ENCODE measurements at regions not wholly inside any gene's neighbourhood (a gene's known extent, or its start where the extent isn't known, plus 50 kb on each side); places are given as distances from the start of the nearest gene placed in this dataset.

DNA sequence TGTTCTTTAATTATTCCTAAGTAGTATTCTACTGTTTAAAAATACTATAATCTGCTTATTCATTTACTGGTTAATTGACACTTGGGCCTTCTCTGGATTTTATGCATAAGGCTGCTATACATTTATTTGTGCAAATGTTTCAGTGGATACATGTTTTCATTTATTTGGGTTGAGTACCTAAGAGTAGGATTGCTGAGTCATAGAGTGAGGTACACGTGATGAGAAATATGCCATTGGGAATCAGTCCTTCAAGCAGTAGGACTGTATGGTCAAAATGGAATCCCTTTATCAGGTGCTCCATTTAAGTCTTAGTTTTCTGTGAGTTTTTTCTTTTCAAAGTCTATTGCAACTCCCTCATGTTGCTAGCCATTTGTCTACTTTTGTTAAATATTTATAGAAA lies 275.2 kb upstream of the SORL1-AS1 start:
- DNase-seq (ENCODE audit: low spot score in 2 of 2) = no peak
- Mint-ChIP-seq H3K9me3 (no peaks in the 10 kb centered on the region), H3K36me3 (no peaks in the 10 kb centered on the region), H3K27ac (no peak overlapping the region)
- no peak for ATAC-seq

DNA sequence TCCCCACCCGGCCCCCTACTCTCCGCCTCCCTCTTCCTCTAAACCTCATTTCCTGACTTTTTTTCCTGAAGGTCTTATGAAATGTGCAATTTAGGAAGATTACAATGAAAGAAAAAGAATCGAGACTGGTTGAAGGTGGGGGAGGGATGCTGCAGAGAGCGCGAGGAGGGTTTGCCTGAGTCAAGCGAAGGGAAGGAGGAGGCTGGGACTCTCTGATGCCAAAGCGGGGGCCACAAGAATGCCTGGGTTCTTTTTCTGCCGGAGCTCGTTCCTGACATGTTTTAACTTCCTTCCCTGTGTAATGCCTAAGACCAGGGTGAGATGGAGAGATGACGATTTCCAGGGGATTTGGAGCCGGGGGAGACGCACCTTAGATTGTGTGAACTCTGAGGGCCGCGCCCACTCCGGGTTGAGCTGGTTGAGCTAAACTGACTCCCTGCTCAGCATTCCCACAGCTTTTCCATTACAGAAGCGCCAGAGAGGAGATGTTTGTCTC lies 270.5 kb upstream of the SORL1-AS1 start:
- H3K9me3 Mint-ChIP-seq = peaks cover 4 to 9% of the 10 kb centered on the region in 2 donors
- ATAC-seq = no peak
- H3K36me3 Mint-ChIP-seq = peaks cover 0 to 9% of the 10 kb centered on the region in 2 donors
- H3K27ac Mint-ChIP-seq = no peak overlapping the region
- DNase-seq (ENCODE audit: low spot score in 2 of 2) = no peak

DNA sequence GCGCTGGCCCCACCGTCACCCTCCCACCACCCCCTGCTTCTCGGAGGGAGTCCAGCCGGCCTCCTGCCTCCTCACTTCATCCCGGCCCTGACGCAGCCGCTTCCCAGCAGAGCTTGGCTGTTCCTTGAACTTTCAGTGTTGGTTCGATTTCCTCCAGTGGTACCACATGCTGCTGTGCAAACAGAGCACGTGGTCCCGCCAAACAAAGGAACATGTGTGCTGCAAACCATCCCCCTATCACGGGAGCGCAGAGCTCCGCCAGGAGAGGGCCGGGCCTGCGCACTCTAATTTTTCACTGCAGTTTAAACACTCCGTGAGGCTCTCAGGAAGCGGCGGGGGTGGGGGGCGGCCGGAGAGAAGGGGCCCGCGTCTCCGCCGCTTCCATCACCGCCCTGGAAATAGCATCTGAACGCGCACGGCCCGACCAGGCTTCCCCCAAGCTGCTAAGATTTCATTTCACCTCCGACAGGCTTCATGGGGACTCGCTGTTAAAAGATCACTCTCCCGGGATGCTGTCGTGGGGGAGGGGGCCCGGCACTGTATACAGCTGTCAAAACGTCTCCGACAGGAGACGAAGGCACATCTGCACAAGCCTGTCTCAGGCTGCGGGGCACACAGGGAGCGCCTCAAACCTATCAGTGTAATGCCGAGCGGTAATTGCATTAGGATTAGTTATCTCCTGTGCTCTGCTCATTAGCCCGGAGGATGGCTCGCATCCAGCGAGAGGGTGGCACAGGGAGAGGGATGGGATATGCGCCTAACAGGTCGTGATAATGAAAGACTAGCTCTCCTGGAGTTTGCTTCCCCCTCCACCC lies 269.9 kb upstream of the SORL1-AS1 start:
- ATAC-seq = peak in 1 of 2 donors; percentile 32
- H3K36me3 Mint-ChIP-seq = peaks cover 0 to 9% of the 10 kb centered on the region in 2 donors
- H3K9me3 Mint-ChIP-seq = peaks cover 4 to 9% of the 10 kb centered on the region in 2 donors
- no peak for DNase-seq (ENCODE audit: low spot score in 2 of 2)
- no peak overlapping the region for H3K27ac Mint-ChIP-seq

DNA sequence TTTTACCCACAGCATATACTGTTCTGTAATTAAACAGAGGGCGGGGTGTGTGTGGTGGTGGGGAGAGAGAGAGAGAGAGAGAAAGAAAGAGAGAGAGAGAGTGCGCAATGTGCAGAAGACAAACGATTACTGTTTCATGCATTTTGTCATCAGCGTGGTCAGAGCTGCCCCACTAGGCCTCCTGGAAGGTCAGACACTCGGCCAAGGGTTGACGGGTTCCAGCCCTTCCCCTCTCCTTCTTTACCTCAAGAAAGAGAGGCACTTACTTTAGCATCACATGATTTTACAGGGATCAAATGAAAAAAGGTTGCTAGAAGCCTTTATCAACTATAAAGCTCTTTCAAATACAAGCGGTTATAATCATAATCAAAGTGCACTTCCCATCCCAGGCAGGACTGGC lies 269.2 kb upstream of the SORL1-AS1 start:
- Mint-ChIP-seq H3K9me3 (peaks cover 4 to 9% of the 10 kb centered on the region in 2 donors), H3K36me3 (peaks cover 0 to 9% of the 10 kb centered on the region in 2 donors), H3K27ac (no peak overlapping the region)
- no peak for ATAC-seq
- no peak for DNase-seq (ENCODE audit: low spot score in 2 of 2)

DNA sequence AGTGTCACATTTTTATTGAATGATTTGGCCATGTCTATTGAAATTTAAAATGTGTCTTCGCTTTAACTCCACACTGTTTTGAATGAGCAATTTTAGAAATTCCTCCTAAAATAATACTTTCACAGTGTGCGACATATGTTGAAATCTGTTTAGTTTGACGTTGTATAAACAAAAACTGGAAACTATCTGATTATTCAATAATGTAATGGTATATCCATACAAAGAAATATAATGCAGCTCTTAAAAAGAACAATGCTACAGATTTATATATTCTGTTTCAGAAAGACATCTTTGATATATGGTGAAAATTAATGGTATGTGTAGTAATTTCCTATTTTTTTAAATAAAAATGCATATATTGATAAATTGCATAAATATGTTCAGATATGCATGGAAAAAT lies 268.7 kb upstream of the SORL1-AS1 start:
- H3K9me3 Mint-ChIP-seq = peaks cover 4 to 9% of the 10 kb centered on the region in 2 donors
- DNase-seq (ENCODE audit: low spot score in 2 of 2) = no peak
- peaks cover 0 to 9% of the 10 kb centered on the region in 2 donors for H3K36me3 Mint-ChIP-seq
- no peak overlapping the region for H3K27ac Mint-ChIP-seq
- ATAC-seq = no peak

DNA sequence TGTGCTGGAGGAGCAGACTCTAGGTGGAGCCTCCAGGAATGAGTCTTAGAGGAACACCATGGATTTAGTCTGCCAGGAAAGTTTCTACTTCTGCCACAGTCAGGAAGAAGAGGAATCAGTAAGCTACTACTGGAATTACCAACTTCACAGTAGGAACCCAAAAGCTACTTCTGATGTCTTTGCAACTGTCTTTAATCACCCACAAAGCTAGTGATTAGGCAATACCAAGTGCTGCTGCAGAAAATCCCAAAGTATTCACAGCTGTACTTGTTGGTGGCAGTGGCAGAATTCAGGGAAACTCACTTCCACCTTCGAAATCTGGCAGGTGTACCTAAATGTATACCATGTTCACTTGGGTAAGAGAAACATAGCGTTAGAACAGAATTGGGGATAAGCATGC lies 264.5 kb upstream of the SORL1-AS1 start:
- peaks cover 0 to 9% of the 10 kb centered on the region in 2 donors for H3K36me3 Mint-ChIP-seq
- H3K9me3 Mint-ChIP-seq = peaks cover 4 to 9% of the 10 kb centered on the region in 2 donors
- DNase-seq (ENCODE audit: low spot score in 2 of 2) = no peak
- ATAC-seq = no peak
- H3K27ac Mint-ChIP-seq = no peak overlapping the region

DNA sequence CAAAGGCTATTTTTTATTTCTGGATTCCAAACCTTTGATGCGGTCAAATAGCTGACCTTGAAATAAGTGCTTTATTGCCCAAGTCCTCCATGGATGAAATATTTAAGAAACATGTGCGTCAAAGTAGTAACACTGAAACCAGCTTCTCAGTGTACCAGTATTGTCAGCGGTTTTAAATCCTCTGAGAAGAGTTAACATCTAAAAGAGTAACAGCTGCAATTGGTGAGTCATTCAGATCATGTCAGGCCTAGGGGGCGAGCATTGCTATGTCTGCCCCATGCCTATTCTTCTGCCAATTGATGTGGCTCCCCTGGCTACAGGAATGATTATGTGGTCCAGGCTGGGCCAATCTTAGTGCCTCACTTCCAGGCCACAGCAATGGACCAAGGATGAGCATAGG lies 263.3 kb upstream of the SORL1-AS1 start:
- no peak for ATAC-seq

DNA sequence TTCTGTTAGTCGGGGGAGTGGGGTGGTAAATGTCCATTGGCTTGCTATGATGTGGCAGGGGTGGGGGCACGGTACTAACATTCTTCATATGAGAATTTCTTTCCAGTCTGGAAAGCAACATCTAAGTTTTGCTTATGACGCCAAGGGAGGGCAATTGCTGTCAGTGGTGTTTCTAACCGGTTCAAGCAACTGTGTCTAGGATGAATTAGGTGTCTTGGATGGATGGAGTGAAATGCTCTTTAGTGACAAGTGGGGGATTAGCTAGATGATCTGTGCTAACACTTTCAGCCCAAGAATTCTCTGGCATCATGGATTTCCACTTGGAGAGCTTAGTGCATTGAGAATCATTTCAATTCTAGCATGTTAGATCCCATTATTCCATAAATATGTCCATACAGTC lies 262.6 kb upstream of the SORL1-AS1 start:
- no peak for DNase-seq (ENCODE audit: low spot score in 2 of 2)
- ATAC-seq = no peak
- no peak overlapping the region for H3K27ac Mint-ChIP-seq
- peaks cover 0 to 5% of the 10 kb centered on the region in 2 donors for H3K36me3 Mint-ChIP-seq
- H3K9me3 Mint-ChIP-seq = peaks cover under 1 to 5% of the 10 kb centered on the region in 2 donors

More for the DNA sequence above, 263.3 kb upstream of the SORL1-AS1 start:
- H3K36me3 Mint-ChIP-seq = peaks cover 0 to 9% of the 10 kb centered on the region in 2 donors
- H3K27ac Mint-ChIP-seq = no peak overlapping the region
- no peak for DNase-seq (ENCODE audit: low spot score in 2 of 2)
- peaks cover 4 to 9% of the 10 kb centered on the region in 2 donors for H3K9me3 Mint-ChIP-seq

DNA sequence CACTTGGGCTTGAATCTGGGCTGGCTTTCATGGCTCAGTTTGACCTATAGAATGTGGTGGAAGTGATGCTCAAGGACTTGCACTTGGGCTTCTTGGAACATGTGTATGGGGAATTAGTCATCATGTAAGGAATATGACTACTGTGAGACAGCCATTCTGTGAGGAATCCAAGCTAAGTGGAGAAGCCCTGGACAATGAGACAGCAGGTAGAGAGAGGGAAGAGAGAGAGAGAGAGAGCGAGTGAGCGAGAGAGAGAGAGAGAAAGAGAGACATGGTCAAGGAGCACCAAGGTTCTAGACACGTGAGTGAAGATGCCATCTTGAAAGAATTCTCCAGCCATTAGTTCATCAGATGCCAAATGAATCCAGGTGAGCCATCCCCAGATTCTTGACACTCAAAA lies 261.6 kb upstream of the SORL1-AS1 start:
- DNase-seq (ENCODE audit: low spot score in 2 of 2) (no peak), ATAC-seq (no peak)
- Mint-ChIP-seq H3K9me3 (no peaks in the 10 kb centered on the region), H3K36me3 (no peaks in the 10 kb centered on the region), H3K27ac (no peak overlapping the region)

DNA sequence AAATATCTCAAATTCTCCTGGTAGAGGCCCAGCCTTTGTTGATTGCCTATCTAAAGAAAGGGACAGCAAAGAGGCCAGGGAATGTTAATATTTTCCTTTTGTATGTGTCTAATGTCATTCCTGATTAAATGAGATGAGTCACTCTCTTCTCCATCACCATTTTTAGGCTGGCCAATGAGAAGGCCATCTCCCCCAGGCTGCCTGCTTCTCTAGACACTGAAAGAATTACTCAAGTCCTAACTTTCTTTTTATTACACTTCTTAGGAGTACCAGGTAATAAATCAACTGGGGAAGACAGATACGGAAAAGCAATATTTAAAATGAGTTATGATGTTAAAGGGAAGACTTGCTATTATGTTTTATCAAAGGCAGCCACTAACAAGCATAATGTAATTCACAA lies 259.2 kb upstream of the SORL1-AS1 start:
- H3K9me3 Mint-ChIP-seq = no peaks in the 10 kb centered on the region
- DNase-seq (ENCODE audit: low spot score in 2 of 2) = no peak
- H3K27ac Mint-ChIP-seq = no peak overlapping the region
- no peaks in the 10 kb centered on the region for H3K36me3 Mint-ChIP-seq
- ATAC-seq = no peak

DNA sequence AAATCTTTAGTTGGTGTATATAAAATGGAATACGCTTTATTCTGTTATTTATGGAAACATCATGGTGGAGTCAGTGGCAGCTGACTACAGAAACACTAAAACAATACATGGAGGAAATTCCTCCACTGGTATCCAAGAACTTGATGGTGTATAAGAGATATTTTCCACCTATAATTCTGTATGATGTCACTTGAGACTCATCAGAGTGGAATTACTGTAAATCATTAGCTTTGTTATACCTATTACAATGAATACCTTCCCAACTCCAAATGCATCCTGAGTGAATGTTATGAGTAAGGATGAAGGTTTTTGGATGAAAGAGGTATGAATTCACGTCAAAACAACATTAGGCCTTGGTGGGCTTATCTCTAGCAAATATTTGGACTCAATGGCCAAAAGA lies 258.5 kb upstream of the SORL1-AS1 start:
- DNase-seq (ENCODE audit: low spot score in 2 of 2) = no peak
- no peaks in the 10 kb centered on the region for H3K9me3 Mint-ChIP-seq
- no peaks in the 10 kb centered on the region for H3K36me3 Mint-ChIP-seq
- no peak for ATAC-seq
- H3K27ac Mint-ChIP-seq = no peak overlapping the region

DNA sequence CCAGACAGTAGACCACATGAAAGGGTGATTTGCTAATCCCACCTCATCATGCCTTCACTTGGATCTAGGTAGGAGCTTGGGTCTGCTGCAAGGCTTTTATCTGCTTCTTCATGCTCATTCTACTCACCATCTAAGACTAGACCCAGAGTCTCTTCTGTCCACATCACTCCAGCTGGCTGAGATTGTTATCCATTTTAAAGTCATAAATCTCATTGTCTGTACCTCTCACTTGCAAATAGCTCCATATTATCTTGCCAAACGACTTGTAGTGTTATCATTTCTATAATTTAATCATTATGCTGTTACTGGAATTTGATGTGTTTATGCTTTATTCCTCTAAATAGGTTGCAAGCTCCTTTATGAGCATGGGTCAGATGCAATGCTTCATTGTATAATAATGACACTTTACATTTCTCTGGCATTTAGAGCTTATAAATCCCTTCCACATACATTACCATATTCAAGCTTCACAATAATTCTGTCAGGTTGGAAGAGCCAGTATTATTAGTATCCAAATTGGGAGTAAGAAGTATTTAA lies 254.2 kb upstream of the SORL1-AS1 start:
- no peak overlapping the region for H3K27ac Mint-ChIP-seq
- no peaks in the 10 kb centered on the region for H3K9me3 Mint-ChIP-seq
- no peaks in the 10 kb centered on the region for H3K36me3 Mint-ChIP-seq
- DNase-seq (ENCODE audit: low spot score in 2 of 2) (no peak), ATAC-seq (no peak)

DNA sequence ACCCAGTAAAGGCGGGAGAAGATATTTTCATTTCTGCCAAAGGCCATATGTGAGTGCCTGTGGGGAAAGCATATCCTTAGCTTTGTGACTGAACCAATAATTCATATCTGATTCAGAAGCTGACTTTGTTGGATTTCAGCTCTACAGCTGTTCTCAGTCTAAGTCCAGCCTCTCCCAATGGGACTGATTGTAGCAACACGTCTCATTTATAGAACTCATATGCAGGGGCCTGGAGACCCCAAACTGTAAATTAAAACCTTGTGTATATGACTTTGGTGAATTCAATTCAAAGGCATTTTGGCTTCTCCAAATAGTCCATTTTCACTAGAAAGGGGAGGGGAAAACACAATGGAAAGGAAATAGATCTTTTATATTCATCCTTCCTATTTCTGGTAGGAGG lies 250.4 kb upstream of the SORL1-AS1 start:
- DNase-seq (ENCODE audit: low spot score in 2 of 2) = no peak
- no peaks in the 10 kb centered on the region for H3K9me3 Mint-ChIP-seq
- ATAC-seq = no peak
- H3K36me3 Mint-ChIP-seq = no peaks in the 10 kb centered on the region
- H3K27ac Mint-ChIP-seq = no peak overlapping the region

DNA sequence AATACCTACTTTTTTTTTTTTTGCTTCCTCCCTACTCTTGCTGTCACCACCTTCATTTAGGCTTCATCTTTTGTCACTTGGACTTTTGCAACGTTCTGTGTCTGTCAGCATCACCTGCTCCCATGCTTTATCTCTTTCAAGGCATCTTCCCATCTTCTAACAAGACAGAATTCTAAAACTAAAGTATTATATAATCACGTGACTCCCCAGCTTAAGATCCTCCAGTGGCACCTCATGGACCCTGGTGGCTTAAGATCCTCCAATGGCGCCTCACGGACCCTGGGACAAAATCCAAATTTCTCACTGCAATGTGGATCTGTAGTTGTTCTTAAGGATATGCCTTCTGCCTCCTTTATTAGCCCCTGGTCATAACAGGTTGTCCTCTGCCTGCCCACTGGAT lies 248.2 kb upstream of the SORL1-AS1 start:
- Mint-ChIP-seq H3K27ac (peak overlapping the region in 1 of 2 donors; percentile 22), H3K36me3 (no peaks in the 10 kb centered on the region), H3K9me3 (no peaks in the 10 kb centered on the region)
- no peak for DNase-seq (ENCODE audit: low spot score in 2 of 2)
- ATAC-seq = no peak

DNA sequence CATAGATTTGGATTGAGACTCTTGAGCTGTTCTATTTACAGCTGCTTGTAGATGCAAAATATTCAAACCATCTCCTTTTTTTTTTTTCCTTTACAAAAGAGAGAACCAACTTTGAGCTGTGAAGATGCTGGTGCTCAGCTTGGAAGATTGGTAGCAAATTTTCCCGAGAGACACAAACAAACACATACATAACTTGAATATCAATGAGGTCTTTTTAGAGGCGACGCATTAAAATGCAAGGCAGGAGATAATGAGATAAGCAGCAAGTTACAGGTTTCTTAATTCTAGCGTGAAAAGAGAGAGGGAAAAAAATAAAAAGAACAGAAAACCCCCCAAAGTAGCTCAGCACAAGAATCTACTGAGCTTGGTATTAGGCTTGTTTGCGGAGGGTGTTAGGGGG lies 247.0 kb upstream of the SORL1-AS1 start:
- no peak for DNase-seq (ENCODE audit: low spot score in 2 of 2)
- no peaks in the 10 kb centered on the region for H3K36me3 Mint-ChIP-seq
- H3K27ac Mint-ChIP-seq = no peak overlapping the region
- ATAC-seq = no peak
- no peaks in the 10 kb centered on the region for H3K9me3 Mint-ChIP-seq

DNA sequence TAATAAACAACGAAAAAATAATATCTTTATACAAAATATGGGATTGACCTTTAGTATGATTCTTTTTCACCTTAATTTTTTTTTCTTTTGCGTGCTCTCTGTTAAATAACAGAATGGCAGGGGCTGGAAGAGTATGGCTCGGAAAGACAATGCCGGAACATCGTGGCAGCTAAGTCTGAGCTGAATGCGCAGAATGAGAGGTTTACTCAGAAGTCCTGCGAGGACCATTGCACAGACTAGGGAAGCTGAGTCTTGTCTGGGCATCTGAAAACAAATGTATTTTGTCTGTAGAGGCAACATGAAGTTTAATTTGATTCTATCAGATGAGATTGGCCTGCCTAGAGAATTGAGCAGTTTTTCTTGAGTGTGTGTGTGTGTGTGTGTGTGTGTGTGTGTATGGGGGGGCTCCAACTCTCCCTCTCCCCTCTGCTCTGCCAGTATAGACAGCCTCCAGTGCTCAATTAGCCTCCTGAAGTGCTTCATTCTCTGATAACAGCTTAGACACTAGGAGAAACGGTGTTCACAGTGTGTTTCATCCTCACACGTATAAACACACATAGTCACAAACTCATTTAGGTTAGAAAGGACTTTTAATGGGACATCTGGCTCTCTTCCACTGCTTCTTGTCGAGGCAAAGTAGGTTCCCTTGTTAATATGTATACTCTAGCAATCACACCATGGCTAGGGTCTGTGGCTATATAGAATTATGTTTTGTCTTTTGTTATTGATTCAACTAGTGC lies 244.3 kb upstream of the SORL1-AS1 start:
- no peaks in the 10 kb centered on the region for H3K9me3 Mint-ChIP-seq

DNA sequence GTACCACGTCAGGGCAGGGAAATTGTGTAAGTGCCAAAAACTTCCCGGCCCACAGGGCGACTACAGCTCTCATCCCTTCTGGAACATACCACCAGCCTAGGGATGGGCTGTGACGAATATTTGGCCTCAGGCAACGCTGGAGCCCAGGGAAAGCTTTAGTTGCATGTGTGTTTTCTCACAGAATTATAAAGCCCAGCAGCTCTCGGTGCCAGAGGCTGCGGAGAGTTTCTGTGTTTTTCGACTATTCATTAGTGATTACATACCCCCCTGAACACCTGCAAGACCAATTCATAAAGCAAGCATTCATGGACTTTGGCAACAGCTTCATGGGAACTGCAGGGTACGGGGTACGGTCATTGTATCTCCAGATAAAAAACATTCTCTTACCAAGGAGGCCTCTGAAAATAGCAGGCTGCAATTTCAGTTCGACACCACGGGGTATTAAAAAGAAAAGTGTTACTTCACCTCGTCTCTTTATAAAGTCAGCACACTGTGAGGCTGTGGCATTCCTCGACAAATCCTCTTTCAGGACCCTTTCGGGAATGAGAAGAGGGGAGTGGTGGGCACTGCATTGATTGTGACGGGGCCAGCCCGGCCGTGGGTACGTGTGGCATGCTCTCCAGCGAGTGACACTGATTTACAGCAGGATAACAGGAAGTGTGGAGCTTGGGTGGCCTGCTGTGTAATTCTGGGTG lies 243.6 kb upstream of the SORL1-AS1 start:
- ATAC-seq (no peak), DNase-seq (ENCODE audit: low spot score in 2 of 2) (no peak)
- no peaks in the 10 kb centered on the region for H3K36me3 Mint-ChIP-seq
- no peak overlapping the region for H3K27ac Mint-ChIP-seq
- no peaks in the 10 kb centered on the region for H3K9me3 Mint-ChIP-seq

More for the DNA sequence above, 244.3 kb upstream of the SORL1-AS1 start:
- DNase-seq (ENCODE audit: low spot score in 2 of 2) (no peak), ATAC-seq (no peak)
- H3K36me3 Mint-ChIP-seq = no peaks in the 10 kb centered on the region
- no peak overlapping the region for H3K27ac Mint-ChIP-seq
